Lower lobe of right lung (tissue), 2 donors: ENCODE measurements at regions not wholly inside any gene's neighbourhood (a gene's known extent, or its start where the extent isn't known, plus 50 kb on each side); places are given as distances from the start of the nearest gene placed in this dataset.
A peak's percentile ranks its signal among the peaks of the same experiment; 100 is the strongest.

Source experiments
- ATAC-seq, 2 donors: fragments of 200-7000 bp; cut with Tn5 transposase; one replicate each; pipeline ENCODE4 v1.9.1; 2020 to 2022; ENCODE audit warnings: mild to moderate bottlenecking in 2 of 2, moderate library complexity in 2 of 2
- DNase-seq: peaks from one replicate; pipeline ENCODE4 v3.0.0-alpha.2; 2020
- H3K27ac ChIP-seq: fragments of 200-600 bp; one replicate; pipeline ENCODE4 v1.8.0; 2022
- H3K27me3 ChIP-seq: fragments of 200-600 bp; one replicate; pipeline ENCODE4 v1.8.0; 2022; ENCODE audit warnings: low read depth
- H3K36me3 ChIP-seq: fragments of 200-600 bp; one replicate; pipeline ENCODE4 v1.8.0; 2022; ENCODE audit warnings: mild to moderate bottlenecking
- H3K4me1 ChIP-seq: fragments of 200-600 bp; one replicate; pipeline ENCODE4 v1.8.0; 2022
- H3K4me3 ChIP-seq: fragments of 200-600 bp; one replicate; pipeline ENCODE4 v1.8.0; 2022; ENCODE audit warnings: mild to moderate bottlenecking
- H3K9me3 ChIP-seq: fragments of 200-600 bp; one replicate; pipeline ENCODE4 v1.8.0; 2022
- intact Hi-C: fragments of 100-400 bp; cut with DNase I; formaldehyde crosslinking; loops from one replicate; pipeline ENCODE4 v1.11.0; 2022
- TF ChIP-seq, protein P1 (sequence below): fragments of 200-600 bp; IDR thresholded peaks from one replicate; pipeline ENCODE4 v1.8.0; 2022; ENCODE audit warnings: antibody characterized with exemption, mild to moderate bottlenecking
- donor health status: DM: no; HTN: yes; CAD: no; lungs with severe emphysema.

DNA sequence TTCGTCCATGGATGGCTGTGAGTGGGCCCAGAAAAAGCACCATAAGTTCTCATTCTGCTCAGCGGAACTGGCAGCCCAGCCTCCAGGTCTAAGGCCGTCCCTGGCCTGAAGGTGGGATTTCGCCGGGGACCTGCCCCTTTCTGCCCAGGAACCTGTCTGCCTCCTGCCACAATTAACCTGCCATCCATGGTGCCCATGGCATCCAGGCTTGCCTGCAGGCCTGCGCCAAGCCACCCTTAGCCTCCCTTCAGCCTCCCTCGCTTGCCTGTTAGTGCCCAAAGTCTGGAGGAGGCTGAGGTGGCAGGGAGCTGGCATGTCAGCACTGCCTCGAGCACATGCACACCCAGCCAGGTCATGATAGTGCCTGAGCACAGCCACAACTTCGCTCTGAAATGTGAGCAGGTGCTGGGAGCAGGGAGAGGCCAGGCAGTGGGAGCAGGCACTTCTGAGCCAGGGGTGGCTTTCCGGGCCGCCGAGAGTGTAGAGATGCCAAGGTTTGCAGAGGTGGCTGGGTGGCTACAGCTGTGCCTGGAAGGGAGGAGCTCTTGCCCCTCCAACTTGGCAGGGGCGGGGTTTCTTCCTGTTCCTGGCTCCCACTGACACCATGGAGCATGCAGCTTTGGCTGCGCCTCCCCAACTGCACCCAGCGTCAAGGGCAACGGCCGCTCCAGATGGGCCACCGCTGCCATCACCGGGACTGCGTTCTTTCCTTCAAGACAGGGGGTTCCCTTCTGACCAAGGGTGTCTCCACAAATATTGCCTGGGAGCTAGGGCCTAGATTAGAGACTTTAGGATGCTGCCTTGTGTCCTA is 648.9 kb upstream of the VRK2 start:
- no peaks in the 10 kb centered on the region for H3K9me3 ChIP-seq
- H3K4me1 ChIP-seq = no peaks in the 10 kb centered on the region
- intact Hi-C loops = no loop called here
- no peak overlapping the region for H3K27ac ChIP-seq
- TF ChIP-seq, protein P1, sequence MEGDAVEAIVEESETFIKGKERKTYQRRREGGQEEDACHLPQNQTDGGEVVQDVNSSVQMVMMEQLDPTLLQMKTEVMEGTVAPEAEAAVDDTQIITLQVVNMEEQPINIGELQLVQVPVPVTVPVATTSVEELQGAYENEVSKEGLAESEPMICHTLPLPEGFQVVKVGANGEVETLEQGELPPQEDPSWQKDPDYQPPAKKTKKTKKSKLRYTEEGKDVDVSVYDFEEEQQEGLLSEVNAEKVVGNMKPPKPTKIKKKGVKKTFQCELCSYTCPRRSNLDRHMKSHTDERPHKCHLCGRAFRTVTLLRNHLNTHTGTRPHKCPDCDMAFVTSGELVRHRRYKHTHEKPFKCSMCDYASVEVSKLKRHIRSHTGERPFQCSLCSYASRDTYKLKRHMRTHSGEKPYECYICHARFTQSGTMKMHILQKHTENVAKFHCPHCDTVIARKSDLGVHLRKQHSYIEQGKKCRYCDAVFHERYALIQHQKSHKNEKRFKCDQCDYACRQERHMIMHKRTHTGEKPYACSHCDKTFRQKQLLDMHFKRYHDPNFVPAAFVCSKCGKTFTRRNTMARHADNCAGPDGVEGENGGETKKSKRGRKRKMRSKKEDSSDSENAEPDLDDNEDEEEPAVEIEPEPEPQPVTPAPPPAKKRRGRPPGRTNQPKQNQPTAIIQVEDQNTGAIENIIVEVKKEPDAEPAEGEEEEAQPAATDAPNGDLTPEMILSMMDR = no peak
- DNase-seq (no peak), ATAC-seq (peak in 1 of 2 donors; percentile 25)
- no peaks in the 10 kb centered on the region for H3K36me3 ChIP-seq
- no peaks in the 10 kb centered on the region for H3K27me3 ChIP-seq
- no peak overlapping the region for H3K4me3 ChIP-seq

DNA sequence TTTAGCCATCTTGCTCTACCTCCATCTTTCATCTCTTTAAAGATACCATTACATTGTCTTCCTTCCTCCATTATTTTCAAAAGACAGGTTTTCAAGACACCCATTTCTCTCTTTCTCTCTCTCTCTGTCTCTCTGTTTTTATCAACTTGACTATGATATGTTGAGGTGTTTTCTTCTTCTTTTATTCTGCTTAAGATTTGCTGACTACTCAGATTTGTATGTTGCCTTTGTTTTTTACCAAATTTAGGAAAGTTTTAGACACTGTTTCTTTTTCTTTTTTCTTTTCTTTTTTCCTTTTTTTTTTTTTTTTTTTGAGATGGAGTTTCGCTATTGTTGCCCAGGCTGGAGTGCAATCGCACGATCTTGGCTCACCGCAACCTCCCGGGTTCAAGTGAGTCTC is 647.5 kb upstream of the VRK2 start:
- Histone ChIP-seq H3K4me1 (no peaks in the 10 kb centered on the region), H3K27ac (no peak overlapping the region), H3K36me3 (no peaks in the 10 kb centered on the region), H3K9me3 (no peaks in the 10 kb centered on the region), H3K4me3 (no peak overlapping the region), H3K27me3 (no peaks in the 10 kb centered on the region)
- ATAC-seq = no peak
- DNase-seq = no peak
- intact Hi-C loops = no loop called here
- TF ChIP-seq, protein P1 = no peak

DNA sequence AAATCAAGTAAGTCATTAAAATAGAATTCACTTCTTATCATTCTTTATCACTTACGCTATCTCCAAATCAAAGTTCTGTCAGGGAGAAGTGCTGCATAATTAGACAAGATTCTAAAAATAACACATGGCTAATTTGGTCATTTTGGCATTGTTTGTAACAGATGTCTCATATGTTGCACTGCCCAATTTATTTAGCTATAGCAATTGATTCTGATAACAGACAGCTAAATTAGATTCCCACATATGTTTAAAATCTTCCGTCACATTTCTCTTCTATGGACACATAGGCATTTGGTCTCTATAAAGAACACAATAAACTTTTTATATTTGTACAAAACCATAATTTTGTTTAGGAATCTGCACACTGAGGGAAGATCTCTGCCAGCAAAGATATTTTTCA is 644.5 kb upstream of the VRK2 start:
- H3K36me3 ChIP-seq = no peaks in the 10 kb centered on the region

DNA sequence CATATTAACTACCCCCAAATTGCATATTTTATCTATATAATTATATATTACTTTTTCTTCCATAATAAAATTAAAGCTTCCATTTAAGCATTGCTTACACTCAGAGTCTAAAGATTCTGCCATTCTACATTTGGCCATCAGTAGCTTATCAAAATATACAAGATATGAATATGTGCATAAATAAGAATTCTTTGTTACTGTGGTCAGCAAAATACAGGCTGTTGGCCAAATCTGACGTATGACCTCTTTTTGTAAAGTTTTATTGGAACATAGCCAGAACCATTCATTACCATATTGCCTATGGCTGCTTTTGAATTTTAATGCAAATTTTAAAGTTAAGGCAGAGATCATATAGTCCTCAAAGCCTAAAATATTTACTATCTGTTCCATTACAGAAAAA is 643.9 kb upstream of the VRK2 start:
- DNase-seq (no peak), ATAC-seq (no peak)
- H3K27ac ChIP-seq = no peak overlapping the region
- no peaks in the 10 kb centered on the region for H3K27me3 ChIP-seq
- TF ChIP-seq, protein P1 = no peak
- H3K4me1 ChIP-seq = no peaks in the 10 kb centered on the region
- no peaks in the 10 kb centered on the region for H3K9me3 ChIP-seq
- H3K36me3 ChIP-seq = no peaks in the 10 kb centered on the region
- no peak overlapping the region for H3K4me3 ChIP-seq
- intact Hi-C loops = no loop called here

More for the DNA sequence above, 644.5 kb upstream of the VRK2 start:
- TF ChIP-seq, protein P1 = no peak
- Histone ChIP-seq H3K4me1 (no peaks in the 10 kb centered on the region), H3K27me3 (no peaks in the 10 kb centered on the region), H3K27ac (no peak overlapping the region), H3K4me3 (no peak overlapping the region), H3K9me3 (no peaks in the 10 kb centered on the region)
- intact Hi-C loops = no loop called here
- no peak for DNase-seq
- ATAC-seq = no peak

DNA sequence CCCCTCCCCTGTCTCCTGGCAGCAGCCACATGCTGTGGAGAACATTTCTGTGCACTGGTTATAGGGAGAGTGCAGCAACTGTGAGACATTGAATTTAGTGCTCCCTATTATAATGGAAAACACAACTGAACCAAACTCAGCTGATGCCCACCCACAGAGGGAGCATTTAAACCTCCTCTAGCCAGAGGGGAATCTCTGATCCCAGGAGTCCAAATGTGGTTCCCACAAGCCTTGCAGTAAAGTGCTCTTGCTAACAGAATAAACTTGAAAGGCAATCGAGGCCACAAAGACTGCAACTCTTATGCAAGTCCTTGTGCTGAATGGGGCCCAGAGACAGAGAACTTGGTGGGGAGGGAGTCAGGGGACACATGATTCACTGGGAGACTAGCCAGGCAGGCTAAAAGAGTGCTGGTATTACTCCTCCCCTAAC is 638.8 kb upstream of the VRK2 start:
- no peak for ATAC-seq
- no peaks in the 10 kb centered on the region for H3K36me3 ChIP-seq
- no peaks in the 10 kb centered on the region for H3K27me3 ChIP-seq

More for the DNA sequence above, 638.8 kb upstream of the VRK2 start:
- H3K27ac ChIP-seq = no peak overlapping the region
- no peak for DNase-seq
- H3K4me1 ChIP-seq = no peaks in the 10 kb centered on the region
- no peak overlapping the region for H3K4me3 ChIP-seq
- TF ChIP-seq, protein P1 = no peak
- H3K9me3 ChIP-seq = no peaks in the 10 kb centered on the region
- intact Hi-C loops = no loop called here
